NCI-H2227 (cell line): ENCODE measurements at regions not wholly inside any gene's neighbourhood (a gene's known extent, or its start where the extent isn't known, plus 50 kb on each side); places are given as distances from the start of the nearest gene placed in this dataset.
A peak's percentile ranks its signal among the peaks of the same experiment; 100 is the strongest.

Experiments
- DNase-seq: peaks from one replicate; lab custom pipeline; 2025; ENCODE audit not compliant: unreplicated experiment; lab: John Stamatoyannopoulos, UW

DNA sequence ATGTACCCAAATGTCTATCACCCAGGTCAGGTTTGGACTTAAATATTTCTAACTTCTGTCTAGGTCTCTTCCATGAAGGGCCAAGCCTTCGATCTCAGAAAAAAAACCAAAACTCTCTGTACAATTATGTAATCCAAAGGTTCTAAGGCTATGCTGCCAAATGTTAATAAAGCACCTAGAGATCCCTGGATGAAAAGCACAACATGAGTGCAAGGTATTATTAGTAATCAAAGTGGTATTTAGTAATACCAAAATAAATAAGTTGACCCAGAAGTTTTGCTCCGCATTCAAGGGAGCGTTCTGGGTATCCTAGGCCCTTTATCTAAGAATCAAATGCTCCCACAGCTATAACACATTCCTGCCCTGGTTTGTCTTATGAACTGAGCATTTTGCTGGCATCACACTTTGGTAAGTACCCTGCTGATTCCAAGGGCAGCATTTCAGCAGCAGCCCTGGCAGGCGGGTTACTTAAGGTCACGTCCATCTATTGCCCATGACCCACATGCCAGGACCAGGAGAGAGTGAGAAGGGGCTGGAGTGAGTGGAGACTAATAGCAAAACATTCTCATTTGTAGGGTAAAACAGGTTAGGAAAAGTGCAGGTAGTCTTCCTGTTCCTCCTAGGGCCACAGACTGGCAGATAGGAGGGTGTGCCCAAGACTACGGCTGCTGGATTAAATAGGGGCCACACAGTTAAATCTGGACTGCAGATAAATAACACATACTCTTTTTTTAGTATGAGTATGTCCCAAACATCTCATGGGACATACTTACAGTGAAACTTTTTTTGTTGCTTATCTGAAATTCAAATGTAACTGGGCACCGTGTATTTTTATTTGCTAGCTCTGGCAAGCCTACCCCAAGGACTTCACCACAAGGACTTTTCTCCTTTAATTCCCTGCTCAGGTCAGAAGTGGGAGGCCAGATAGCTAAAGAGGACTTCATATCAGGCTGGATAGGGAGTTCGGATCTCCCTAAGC, 76.0 kb upstream of the SNRK start:
- DNase-seq, result no peak

GRCh38 chr3:43207628-43208085, 78.7 kb upstream of the SNRK start:
- no peak for DNase-seq

DNA sequence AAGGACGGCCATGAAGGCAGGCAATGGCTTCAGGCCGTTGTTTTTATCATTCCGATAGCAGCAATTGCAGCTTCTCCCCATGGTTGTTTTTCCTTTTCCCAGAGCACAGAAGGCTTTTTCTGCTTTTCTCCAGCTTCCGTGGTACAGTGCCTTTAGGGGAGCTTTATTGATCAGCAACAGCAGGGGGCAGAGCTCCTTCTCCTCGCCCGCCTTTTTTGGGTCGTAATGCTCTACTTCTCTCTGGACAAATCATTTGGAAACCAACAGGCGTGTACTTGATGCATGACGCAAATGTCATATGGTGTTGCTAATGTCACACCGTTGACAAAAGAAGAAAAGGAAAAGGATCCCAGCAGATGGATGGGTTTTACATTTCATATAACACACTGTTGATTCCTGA, 79.7 kb upstream of the SNRK start:
- DNase-seq, result no peak

- DNase-seq, result no peak
These were observed 80.2 kb upstream of the SNRK start for GRCh38 chr3:43206105-43206504.

GRCh38 chr3:43203022-43203421, 83.3 kb upstream of the SNRK start:
- DNase-seq, result peak; percentile 17

- no peak for DNase-seq
These were observed 84.8 kb upstream of the SNRK start for GRCh38 chr3:43201581-43201980.

DNA sequence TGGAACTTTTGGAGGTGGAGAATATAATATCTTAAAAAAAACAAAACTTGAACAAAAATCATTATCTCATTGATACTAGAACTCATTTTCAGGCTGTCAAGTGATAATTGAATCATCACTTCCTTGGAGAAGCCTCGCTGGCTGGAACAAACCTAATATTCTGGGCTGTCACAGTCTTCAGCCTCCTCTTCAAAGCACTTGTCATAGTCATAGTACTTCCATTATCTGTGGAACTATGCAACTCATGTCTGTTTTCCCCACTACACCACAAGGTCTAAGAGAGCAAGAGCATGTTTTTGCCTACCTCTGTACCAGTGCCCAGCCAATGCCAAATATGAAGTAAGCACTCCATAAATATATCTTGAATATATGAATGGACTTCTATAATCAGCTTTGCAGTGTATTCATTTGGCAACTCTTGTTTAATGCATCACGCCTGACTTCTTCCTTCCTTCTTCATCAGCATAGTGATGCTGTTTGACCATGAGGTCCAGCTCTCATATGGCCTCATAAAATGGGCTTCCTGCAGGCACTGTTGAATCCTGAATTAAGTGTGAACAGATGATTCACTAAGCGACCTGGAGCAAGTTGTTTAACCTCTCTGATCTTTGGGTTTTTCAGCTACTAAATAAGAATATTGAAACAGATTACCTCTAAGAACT, 86.6 kb upstream of the SNRK start:
- DNase-seq, result no peak

DNA sequence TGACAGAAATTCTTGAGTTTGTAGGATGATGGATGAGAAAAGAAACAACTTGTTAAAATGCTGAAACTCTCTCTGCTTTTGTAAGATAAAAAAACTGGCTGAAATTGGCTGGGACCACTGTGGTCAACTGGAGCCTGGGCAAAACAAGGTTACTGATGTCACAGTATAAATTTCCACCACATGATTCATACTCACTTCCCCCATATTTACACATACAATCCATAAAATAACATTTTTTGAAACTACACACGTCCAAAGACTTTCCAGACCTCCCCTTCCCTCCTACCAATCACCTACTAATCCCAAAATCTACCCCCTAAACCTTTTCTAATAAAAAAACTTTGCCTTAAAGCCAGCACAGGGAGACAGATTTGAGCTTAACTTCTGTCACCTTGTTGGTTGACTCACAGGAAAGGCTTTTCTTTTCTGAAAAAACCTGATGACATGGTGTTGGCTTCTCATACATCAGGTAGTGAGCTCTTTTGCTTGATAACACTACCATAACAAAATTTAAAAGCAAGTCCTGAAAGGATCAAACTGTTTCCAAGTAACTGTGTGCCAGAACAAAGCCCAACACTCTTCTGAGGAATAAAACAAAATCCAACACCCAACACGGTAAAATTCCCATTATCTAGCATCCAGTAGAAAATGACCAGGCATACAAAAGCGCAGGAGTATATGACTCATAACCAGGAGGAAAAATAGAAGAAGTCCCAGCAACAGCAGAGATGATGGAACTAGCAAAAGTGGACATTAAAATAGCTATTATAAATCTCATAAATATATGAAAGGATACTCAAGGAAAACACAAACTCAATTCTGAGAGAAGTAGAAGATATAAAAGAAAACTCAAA, 87.3 kb upstream of the SNRK start:
- DNase-seq, result no peak

GRCh38 chr3:43198301-43198700, 88.0 kb upstream of the SNRK start:
- DNase-seq, result no peak

DNA sequence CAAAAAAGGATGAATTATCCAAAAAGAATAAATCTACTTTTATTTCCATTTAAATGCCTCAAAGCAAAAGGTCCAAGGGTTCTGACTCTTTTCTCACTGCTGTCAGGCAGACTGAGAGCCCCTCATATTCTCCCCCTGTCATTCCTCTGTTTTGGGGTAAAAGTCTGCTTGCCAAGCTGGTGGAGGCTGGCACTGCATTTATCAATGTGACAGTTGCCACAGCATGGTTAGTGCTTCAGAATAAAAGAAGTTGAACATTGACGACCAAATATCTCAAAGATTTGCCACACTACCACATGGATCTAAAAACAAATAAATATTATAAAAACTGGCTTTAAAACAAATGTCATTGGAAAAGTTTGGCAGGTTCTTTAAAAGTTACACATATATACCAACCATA, 89.2 kb upstream of the SNRK start:
- no peak for DNase-seq

GRCh38 chr3:43196721-43197120, 89.6 kb upstream of the SNRK start:
- no peak for DNase-seq

DNA sequence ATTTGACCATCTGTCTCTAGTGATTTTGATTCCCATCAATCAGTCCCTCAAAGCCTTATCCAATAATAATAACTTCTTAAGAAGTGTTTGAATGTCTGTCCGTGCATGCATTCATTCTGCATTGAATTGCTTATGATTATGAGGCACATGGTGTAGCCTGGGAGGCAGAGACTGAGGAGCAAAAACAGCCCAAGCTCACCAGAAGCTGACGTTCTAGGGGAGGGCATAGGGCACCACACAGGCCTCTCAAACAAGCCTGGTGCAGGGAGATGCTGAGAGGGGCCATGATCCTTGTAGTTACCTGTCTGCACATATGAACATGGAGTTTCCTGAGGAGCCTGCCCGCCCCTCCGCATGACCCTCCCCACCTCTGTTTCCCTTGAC, 89.2 kb upstream of the POMGNT2 start:
- DNase-seq, result no peak

GRCh38 chr3:43194490-43195114, 88.7 kb upstream of the POMGNT2 start:
- DNase-seq, result no peak

GRCh38 chr3:43194069-43194468, 88.2 kb upstream of the POMGNT2 start:
- DNase-seq, result no peak

- DNase-seq, result no peak
These were observed 86.1 kb upstream of the POMGNT2 start for GRCh38 chr3:43192028-43192427.

DNA sequence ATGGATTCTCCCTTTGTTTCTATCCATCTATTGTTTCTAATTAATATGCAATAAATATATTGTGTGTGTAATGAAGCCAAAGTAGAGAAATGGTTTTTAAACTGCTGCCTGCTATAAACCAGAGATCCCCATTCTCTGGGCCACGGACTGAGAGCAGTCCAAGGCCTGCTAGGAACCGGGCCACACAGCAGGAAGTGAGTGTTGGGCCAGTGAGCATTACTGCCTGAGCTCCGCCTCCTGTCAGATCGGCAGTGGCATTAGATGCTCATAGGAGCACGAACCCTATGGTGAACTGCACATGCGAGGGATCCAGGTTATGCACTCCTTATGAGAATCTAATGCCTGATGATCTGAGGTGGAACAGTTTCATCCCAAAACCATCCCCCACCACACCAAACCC, 85.2 kb upstream of the POMGNT2 start:
- DNase-seq, result no peak

- DNase-seq, result no peak
These were observed 84.8 kb upstream of the POMGNT2 start for GRCh38 chr3:43190670-43191069.

- no peak for DNase-seq
These were observed 82.1 kb upstream of the POMGNT2 start for GRCh38 chr3:43187836-43188479.

DNA sequence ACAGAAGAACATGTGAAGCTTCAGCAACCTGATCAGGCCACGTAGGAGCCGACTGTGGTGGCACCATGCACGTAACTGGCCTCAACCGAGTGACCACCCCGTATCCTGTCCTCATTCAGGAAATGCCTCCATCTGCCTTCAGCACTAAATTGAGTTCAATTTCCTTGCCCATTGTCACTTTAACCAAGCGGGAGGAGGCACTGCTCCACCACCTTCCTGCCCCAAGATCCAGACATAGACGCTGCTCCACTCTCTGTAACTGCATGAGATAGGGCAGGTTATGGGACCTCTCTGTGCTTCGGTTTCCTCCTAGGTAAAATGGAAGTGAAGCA, 80.1 kb upstream of the POMGNT2 start:
- no peak for DNase-seq

DNA sequence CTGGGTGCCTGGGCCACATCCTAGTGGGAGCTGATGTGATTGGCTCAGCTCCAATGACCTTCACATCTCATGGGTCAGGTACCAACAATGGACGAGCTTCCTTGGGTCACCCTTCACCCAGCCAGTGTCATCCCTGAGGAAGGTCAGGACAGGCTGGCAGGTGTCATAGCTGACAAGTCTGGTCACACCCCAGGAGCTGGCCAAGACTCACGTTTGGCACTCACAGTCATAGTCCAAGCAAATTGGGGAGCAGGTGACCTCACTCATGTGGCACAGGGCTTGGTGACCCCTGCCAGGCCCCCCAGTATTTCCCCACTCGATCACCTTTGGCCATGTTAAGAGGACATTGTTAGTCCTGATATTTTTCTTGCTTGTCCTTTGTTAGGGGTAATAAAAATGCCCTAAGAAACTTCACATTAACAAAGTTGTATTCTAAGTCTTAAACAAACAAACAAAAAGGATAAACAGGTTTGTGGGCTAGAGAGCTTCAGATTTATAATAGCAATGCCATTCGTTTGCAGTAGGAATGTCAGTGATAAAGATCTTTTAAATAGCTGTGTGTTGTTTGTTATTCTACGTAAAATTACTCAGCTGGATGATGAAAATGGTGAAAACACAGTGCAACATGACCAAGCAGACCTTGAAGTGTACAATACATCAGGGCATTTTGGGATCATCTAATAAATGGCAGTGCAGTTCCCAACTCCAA, 79.5 kb upstream of the POMGNT2 start:
- DNase-seq, result no peak
